Panc1 (cell line): ENCODE measurements at regions not wholly inside any gene's neighbourhood (a gene's known extent, or its start where the extent isn't known, plus 50 kb on each side); places are given as distances from the start of the nearest gene placed in this dataset.

Experiments
- ATAC-seq: fragments of 200-7000 bp; cut with Tn5 transposase; 2 replicates; pipeline ENCODE4 v1.9.1; 2020; ENCODE audit warnings: mild to moderate bottlenecking, moderate library complexity
- BruUV-seq: library from RNA; stranded (reverse); fragments of 400-500 nt; replicated peaks from 2 replicates; lab custom pipeline; 2021; lab: Mats Ljungman, UMichigan
- CTCF ChIA-PET: fragments of 300-600 bp; sonication (Branson Sonifier 250); formaldehyde crosslinking; loops from one replicate; lab custom pipeline; 2022; ENCODE audit warnings: antibody characterized with exemption; lab: Charles Lee
- POLR2A ChIA-PET: fragments of 300-600 bp; sonication (Branson Sonifier 250); formaldehyde crosslinking; loops from one replicate; lab custom pipeline; 2022; ENCODE audit warnings: antibody characterized with exemption; lab: Charles Lee
- DNase-seq: peaks from one replicate; pipeline ENCODE4 v3.0.0-alpha.2; 2010; ENCODE audit warnings: low read depth, low spot score
- H3K27ac ChIP-seq: 2 replicates; pipeline ENCODE4 v1.5.1; 2011; ENCODE audit warnings: mild to moderate bottlenecking, low read length, inconsistent platforms
- H3K27me3 ChIP-seq: fragments of 200-500 bp; sonication (Bioruptor generic); 2 replicates; pipeline ENCODE4 v1.6.0; 2014; ENCODE audit warnings: low read length, inconsistent platforms; ENCODE audit not compliant: control insufficient read depth, insufficient read depth
- H3K36me3 ChIP-seq: fragments of 200-500 bp; sonication (Bioruptor generic); 2 replicates; pipeline ENCODE4 v1.5.1; 2014; ENCODE audit warnings: inconsistent platforms, mild to moderate bottlenecking, low read length, moderate library complexity; ENCODE audit not compliant: control insufficient read depth, insufficient read depth
- H3K4me1 ChIP-seq: 2 replicates; pipeline ENCODE4 v1.5.1; 2011; ENCODE audit warnings: inconsistent platforms, mild to moderate bottlenecking, low read length, moderate library complexity; ENCODE audit not compliant: control insufficient read depth, insufficient read depth
- H3K4me3 ChIP-seq, 2 experiments: 2 replicates each; pipeline ENCODE4 v1.5.1; 2011 to 2012; ENCODE audit warnings: low read depth in 2 of 2, low read length in 2 of 2, mild to moderate bottlenecking in 2 of 2, inconsistent platforms in 1 of 2, moderate library complexity in 1 of 2
- H3K9me3 ChIP-seq: fragments of 200-500 bp; sonication (Bioruptor generic); 2 replicates; pipeline ENCODE4 v1.5.1; 2014; ENCODE audit warnings: low read depth, mild to moderate bottlenecking, inconsistent platforms, low read length, moderate library complexity; ENCODE audit not compliant: control insufficient read depth, insufficient read depth
- POLR2AphosphoS5 ChIP-seq: IDR thresholded peaks from 2 replicates; pipeline ENCODE4 v1.6.1; 2012; ENCODE audit warnings: mild to moderate bottlenecking, low read depth, low read length, moderate library complexity
- REST ChIP-seq, 2 experiments: IDR thresholded peaks; 2 replicates each; pipeline ENCODE4 v1.6.1; 2011 to 2012; ENCODE audit warnings: low read depth in 2 of 2, control low read depth in 1 of 2, low read length in 1 of 2, mild to moderate bottlenecking in 1 of 2, moderate library complexity in 1 of 2; ENCODE audit not compliant: insufficient read depth in 1 of 2
- SIN3A ChIP-seq: IDR thresholded peaks from 2 replicates; pipeline ENCODE4 v1.6.1; 2012; ENCODE audit warnings: low read depth, mild to moderate bottlenecking, low read length, moderate library complexity, borderline replicate concordance; ENCODE audit not compliant: insufficient read depth
- TCF7L2 ChIP-seq: IDR thresholded peaks from 2 replicates; pipeline ENCODE4 v1.6.1; 2011; ENCODE audit warnings: mild to moderate bottlenecking, low read depth, low read length, inconsistent platforms
- in situ Hi-C: cut with HindIII; loops from 2 replicates; pipeline ENCODE4 v1.10.0; 2016; ENCODE audit warnings: low sequenced_read_pairs, low pct_unique_long_range_greater_than_20kb
- intact Hi-C: fragments of 100-400 bp; cut with micrococcal nuclease; formaldehyde crosslinking; loops from one replicate; pipeline ENCODE4 v1.10.0; 2022; ENCODE audit not compliant: unreplicated experiment
- TF ChIP-seq, protein P1 (sequence below): fragments of 450-650 bp; IDR thresholded peaks from 2 replicates; pipeline ENCODE4 v1.5.1; 2017; ENCODE audit warnings: mild to moderate bottlenecking

DNA sequence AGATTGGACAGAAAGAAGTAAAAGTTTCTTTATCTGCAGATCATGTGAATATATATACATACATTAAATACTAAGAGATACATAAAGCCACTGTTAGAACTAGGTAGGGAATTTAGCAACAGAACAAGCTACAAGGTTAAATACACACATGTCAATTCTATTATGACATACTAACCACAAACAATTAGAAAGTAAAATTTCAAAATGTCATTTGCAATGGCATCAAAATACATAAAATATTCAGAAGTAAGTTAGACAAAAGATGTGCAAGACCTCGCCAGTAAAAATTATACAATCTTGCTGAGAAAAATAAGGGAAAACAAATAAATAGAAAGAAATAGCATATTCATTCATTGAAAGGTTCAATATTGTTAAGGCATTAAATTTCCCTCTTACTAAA lies 200.0 kb upstream of the HES1 start:
- ATAC-seq, result no peak
- no TSS peak for BruUV-seq
- Histone ChIP-seq H3K4me3 (no peak overlapping the region), H3K9me3 (no peaks in the 10 kb centered on the region), H3K27me3 (no peaks in the 10 kb centered on the region), H3K36me3 (no peaks in the 10 kb centered on the region), H3K4me1 (no peaks in the 10 kb centered on the region), H3K27ac (no peak overlapping the region)
- in situ Hi-C loops, result no loop called here
- POLR2A ChIA-PET, result no interaction called here
- TF ChIP-seq POLR2AphosphoS5 (no peak), REST (IDR thresholded peaks at IDR 0.05; ENCODE audit: insufficient read depth in 1 of 2, low read depth in 2 of 2, low read length in 1 of 2) (no peak), SIN3A (no peak), TCF7L2 (no peak)
- TF ChIP-seq, protein P1, sequence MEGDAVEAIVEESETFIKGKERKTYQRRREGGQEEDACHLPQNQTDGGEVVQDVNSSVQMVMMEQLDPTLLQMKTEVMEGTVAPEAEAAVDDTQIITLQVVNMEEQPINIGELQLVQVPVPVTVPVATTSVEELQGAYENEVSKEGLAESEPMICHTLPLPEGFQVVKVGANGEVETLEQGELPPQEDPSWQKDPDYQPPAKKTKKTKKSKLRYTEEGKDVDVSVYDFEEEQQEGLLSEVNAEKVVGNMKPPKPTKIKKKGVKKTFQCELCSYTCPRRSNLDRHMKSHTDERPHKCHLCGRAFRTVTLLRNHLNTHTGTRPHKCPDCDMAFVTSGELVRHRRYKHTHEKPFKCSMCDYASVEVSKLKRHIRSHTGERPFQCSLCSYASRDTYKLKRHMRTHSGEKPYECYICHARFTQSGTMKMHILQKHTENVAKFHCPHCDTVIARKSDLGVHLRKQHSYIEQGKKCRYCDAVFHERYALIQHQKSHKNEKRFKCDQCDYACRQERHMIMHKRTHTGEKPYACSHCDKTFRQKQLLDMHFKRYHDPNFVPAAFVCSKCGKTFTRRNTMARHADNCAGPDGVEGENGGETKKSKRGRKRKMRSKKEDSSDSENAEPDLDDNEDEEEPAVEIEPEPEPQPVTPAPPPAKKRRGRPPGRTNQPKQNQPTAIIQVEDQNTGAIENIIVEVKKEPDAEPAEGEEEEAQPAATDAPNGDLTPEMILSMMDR, result no peak
- CTCF ChIA-PET, result no interaction called here
- DNase-seq, result no peak
- intact Hi-C loops, result no loop called here

DNA sequence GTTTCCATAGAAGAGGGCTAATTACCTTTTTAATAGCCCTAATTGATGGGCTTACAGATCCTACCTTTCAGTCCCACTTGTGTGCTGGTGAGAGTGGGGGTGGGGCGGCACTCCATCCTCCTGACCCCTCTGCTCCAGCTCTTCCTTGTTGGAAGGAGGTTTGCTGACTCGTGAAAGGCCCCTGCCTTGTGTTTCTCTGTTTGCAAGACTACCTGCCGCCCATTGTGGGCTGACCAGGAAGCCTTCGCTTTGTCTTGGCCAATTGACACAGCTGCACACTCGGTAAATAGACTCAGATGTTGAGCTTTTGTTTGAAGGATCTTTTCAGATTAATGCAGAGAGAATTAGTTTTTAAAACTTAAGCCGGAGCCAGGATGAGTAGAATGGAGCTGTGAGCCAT lies 197.3 kb upstream of the HES1 start:
- DNase-seq (no peak), ATAC-seq (no peak)
- CTCF ChIA-PET, result no interaction called here
- H3K27ac ChIP-seq, result no peak overlapping the region
- no peak for TF ChIP-seq TCF7L2
- TF ChIP-seq POLR2AphosphoS5, result no peak
- no peak for TF ChIP-seq REST (IDR thresholded peaks at IDR 0.05; ENCODE audit: insufficient read depth in 1 of 2, low read depth in 2 of 2, low read length in 1 of 2)
- TF ChIP-seq SIN3A, result no peak
- TF ChIP-seq, protein P1, result no peak
- intact Hi-C loops, result no loop called here
- in situ Hi-C loops, result no loop called here
- POLR2A ChIA-PET, result no interaction called here
- H3K36me3 ChIP-seq, result no peaks in the 10 kb centered on the region
- no TSS peak for BruUV-seq
- no peak overlapping the region for H3K4me3 ChIP-seq
- no peaks in the 10 kb centered on the region for H3K4me1 ChIP-seq
- H3K9me3 ChIP-seq, result no peaks in the 10 kb centered on the region
- H3K27me3 ChIP-seq, result no peaks in the 10 kb centered on the region
